ENCODE measurements at regions not wholly inside any gene's neighbourhood (a gene's known extent, or its start where the extent isn't known, plus 50 kb on each side); places are given as distances from the start of the nearest gene placed in this dataset.

DNA sequence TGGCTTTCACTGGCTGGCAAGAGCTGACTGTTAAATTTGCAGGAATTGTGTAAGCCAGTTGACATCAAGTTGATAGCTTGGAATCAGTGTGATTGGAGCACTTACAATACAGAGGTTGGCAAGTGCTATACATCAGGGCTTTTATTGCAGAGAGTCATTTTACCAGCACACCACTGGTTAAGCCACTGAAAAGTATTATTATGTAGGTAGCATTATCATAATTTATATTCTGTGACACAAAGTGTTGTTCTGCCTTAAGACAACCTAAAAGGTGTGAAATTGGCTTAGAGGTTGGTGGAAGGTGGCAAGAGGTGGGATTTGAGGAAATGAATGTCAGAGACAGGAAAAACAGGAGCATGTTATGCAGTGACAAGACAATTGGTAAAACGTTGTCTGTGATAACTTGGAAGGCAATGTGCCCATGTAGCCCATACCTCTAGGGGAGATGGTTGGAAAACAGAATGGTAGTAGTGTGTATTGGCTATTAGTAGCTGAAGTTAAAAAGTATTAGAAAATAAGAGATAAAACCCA lies 172.9 kb upstream of the PRICKLE1 start:
- Histone ChIP-seq H3K23me2 (ENCODE audit: insufficient read length, low read depth, low read length, poor library complexity, severe bottlenecking) (no peaks in the 10 kb centered on the region), H3K9ac (ENCODE audit: extremely low read depth, insufficient read length, low read length) (no peak overlapping the region), H3K4ac (ENCODE audit: low read depth, low read length) (no peak overlapping the region), H2BK5ac (ENCODE audit: insufficient read length, low read length) (no peak overlapping the region), H2BK120ac (ENCODE audit: low read depth, low read length, poor library complexity, severe bottlenecking) (no peak overlapping the region), H4K5ac (ENCODE audit: insufficient read length, low read depth, low read length) (no peak overlapping the region), H3K4me1 (ENCODE audit: insufficient read depth, low read length) (peaks cover 9% of the 10 kb centered on the region), H3K79me1 (ENCODE audit: insufficient read depth, low read depth, low read length, poor library complexity, severe bottlenecking) (no peaks in the 10 kb centered on the region), H2BK12ac (ENCODE audit: insufficient read length, low read depth, low read length) (no peak overlapping the region), H3K14ac (ENCODE audit: insufficient read depth, low read length) (no peak overlapping the region), H3K18ac (ENCODE audit: insufficient read length, low read depth, low read length) (no peak overlapping the region), H3K27me3 (ENCODE audit: insufficient read depth, low read length) (no peaks in the 10 kb centered on the region), H2BK15ac (ENCODE audit: low read depth, low read length) (no peak overlapping the region), H3K23ac (ENCODE audit: insufficient read length, low read depth, low read length) (no peak overlapping the region), H2AFZ (ENCODE audit: low read length) (no peak overlapping the region), H3K79me2 (ENCODE audit: insufficient read depth, low read length) (no peaks in the 10 kb centered on the region), H4K91ac (ENCODE audit: insufficient read length, low read depth, low read length) (no peak overlapping the region), H3K56ac (ENCODE audit: insufficient read length, low read depth, low read length) (no peak overlapping the region), H3K27ac (ENCODE audit: insufficient read length, low read depth, low read length) (no peak overlapping the region), H3K4me2 (ENCODE audit: insufficient read depth, insufficient read length, low read length) (no peak overlapping the region), H2BK20ac (ENCODE audit: low read depth, low read length, poor library complexity, severe bottlenecking) (no peak overlapping the region), H3K9me3 (ENCODE audit: control insufficient read depth, low read depth, low read length) (no peaks in the 10 kb centered on the region), H2AK5ac (ENCODE audit: insufficient read length, low read length) (no peak overlapping the region), H4K20me1 (ENCODE audit: control insufficient read depth, insufficient read depth, insufficient read length) (no peaks in the 10 kb centered on the region), H4K8ac (replicated peaks; ENCODE audit: insufficient read length, low read depth, low read length) (no peak overlapping the region), H3T11ph (ENCODE audit: low read length) (no peak overlapping the region)
- H3K4me1 Mint-ChIP-seq: peaks cover 28 to 35% of the 10 kb centered on the region in 2 experiments
- H3K4me3 Mint-ChIP-seq: no peak overlapping the region
- no peak overlapping the region for H3K27ac Mint-ChIP-seq
- H3K36me3 Mint-ChIP-seq (ENCODE audit: insufficient read depth in 1 of 3, low read depth in 3 of 3): no peaks in the 10 kb centered on the region
- TF ChIP-seq, protein P1, sequence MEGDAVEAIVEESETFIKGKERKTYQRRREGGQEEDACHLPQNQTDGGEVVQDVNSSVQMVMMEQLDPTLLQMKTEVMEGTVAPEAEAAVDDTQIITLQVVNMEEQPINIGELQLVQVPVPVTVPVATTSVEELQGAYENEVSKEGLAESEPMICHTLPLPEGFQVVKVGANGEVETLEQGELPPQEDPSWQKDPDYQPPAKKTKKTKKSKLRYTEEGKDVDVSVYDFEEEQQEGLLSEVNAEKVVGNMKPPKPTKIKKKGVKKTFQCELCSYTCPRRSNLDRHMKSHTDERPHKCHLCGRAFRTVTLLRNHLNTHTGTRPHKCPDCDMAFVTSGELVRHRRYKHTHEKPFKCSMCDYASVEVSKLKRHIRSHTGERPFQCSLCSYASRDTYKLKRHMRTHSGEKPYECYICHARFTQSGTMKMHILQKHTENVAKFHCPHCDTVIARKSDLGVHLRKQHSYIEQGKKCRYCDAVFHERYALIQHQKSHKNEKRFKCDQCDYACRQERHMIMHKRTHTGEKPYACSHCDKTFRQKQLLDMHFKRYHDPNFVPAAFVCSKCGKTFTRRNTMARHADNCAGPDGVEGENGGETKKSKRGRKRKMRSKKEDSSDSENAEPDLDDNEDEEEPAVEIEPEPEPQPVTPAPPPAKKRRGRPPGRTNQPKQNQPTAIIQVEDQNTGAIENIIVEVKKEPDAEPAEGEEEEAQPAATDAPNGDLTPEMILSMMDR (conservative IDR thresholded peaks at IDR 0.05): no peak
- no peaks in the 10 kb centered on the region; a peak in 2 of 5 replicates for H3K9me3 Mint-ChIP-seq
- WGBS (ENCODE audit: extremely low coverage, insufficient read length, low lambda C conversion rate): no CpG with 5 or more reads among the region's 1 CpG
- H3K27me3 Mint-ChIP-seq (ENCODE audit: low read depth): no peaks in the 10 kb centered on the region; the same call in none of the 2 replicates
- DNase-seq: no peak
